NCI-H2171 treated with DMSO at 0.1 percent for 48 hours (cell line): ENCODE measurements at regions not wholly inside any gene's neighbourhood (a gene's known extent, or its start where the extent isn't known, plus 50 kb on each side); places are given as distances from the start of the nearest gene placed in this dataset.

Experiments
- DNase-seq: peaks from one replicate; lab custom pipeline; 2025; lab: John Stamatoyannopoulos, UW

DNA sequence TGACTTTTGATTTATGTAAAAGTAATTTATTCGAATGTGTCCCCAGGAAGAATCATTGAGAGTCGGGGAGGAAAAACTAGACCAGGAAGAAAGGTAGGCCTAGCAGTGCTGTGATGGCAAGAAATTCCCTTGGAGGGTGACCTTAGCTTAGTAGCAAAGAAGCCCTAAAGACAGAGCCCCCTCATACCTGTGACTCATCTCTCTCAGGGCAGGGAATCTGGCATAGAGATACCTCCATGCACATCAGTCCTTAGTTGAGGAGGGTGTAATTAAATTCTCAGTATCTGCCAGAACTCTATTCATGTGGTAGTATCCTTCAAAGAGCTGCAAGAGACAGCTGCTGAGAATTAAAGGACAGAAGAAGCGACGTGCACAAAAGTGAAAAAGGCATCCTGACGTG, 360.3 kb downstream of the FBXO15 start:
- DNase-seq, result no peak

DNA sequence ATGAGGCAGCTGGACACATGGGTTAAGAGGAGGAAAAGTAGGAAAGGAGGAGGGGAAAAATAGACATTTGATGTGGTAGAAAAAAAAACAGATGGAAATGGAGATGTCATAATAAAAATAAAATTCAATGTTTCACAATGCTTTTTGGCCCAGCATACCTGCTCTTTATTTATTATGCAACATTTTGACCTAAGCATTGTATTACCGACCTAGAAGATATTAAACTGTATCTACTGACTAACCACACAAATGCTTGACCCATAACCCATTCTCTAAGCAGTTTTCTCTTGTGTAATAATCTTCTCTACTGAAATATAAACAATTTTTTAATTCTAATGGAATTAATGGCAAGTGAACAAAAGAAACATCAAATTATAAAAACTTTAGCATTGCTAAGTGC, 362.3 kb downstream of the FBXO15 start:
- DNase-seq, result no peak

DNA sequence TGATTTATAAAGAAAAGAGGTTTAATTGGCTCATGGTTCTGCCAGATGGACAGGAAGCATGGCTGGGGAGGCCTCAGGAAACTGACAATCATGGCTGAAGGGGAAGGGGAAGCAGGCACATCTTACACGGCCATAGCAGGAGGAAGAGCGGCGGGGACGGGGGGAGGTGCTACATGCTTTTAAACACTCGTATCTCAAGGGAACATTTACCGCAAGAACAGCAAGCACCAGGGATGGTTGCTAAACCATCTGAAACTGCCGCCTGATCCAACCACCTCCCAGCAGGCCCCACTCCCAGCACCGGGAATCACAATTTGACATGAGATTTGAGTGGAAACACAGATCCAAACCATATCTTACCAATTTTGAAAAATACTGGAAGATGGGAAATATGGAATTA, 362.8 kb downstream of the FBXO15 start:
- DNase-seq, result no peak

DNA sequence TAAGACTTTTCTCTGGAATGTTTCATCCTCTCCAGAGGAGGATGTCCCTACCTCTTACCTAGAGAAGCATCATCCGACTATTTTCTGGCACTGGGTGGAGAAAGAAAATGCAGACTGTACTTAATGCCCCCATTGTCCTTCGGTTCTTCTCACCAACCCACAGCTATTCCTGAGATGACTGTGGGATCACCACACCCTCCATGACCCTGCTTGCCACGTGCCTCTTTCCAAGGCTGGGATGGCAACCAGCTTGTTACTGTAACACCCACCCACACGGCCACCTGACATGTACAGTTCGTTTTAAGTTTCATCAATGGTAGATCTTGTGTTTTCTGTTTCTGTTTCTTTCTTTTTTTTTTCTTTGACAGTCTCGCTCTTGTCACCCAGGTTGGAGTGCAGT, 365.2 kb downstream of the FBXO15 start:
- DNase-seq, result no peak

DNA sequence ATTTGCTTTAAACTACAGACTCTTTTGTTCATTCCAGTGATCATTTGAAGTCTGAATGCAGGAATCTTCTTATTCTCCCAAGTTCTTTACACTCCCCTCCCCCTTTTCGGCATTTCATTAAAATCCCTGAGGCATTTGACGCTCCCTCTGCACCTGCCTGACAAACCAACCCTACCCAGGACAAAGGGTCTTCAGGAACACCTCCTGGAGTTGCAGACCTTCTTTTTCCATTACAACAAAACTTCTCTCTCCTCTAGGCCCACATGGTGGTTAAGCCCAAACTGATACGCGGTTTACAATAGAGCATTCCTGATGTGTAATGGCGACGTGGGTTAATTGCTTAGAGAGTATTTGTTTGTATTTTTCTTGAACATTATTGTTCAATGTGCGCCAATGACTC, 367.4 kb downstream of the FBXO15 start:
- no peak for DNase-seq

DNA sequence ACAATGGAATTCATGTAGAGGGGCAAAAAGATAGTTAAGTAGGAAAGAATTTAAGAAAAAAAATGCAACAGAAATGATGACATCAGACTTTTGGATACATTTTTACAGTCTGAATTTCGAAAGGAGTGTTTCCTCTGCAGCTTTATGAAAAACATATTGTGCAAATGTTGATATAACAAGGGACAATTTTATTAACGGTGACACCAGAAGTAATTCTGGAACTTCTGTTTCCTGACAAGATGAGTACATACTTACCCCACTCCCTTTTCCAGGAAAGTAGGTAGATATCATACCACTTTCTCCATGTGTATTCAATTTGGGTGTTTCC, 369.6 kb downstream of the FBXO15 start:
- no peak for DNase-seq

DNA sequence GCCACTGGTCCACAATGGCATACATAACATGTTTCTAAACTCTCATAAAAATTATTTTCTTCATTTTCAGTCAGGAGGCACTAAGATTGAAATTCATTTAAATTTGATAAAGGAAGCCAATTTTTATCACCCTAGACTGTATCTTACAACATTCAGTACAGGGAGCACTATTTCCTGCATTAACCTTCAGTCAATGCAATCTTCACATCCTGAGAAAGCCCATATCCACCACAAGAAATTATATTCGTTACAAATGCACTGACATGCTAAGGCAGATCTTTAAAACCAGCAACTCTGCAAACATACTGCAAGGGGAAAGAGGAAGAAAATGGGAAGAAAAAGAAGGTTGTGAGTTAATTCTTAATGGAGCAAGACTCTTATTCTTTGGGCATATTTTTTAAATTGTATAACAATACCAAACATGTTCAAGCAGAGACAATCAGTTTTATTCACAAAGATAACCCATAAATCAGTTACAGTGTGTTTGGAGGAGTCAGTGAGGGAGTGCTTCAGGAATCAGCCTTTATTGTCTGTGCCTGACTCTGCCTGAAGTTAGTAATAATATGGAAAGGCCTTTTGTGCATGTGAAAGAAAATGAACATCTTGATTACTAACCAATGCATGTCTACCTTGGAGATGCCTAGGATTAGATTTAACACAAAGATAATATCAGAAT, 370.1 kb downstream of the FBXO15 start:
- DNase-seq, result no peak

DNA sequence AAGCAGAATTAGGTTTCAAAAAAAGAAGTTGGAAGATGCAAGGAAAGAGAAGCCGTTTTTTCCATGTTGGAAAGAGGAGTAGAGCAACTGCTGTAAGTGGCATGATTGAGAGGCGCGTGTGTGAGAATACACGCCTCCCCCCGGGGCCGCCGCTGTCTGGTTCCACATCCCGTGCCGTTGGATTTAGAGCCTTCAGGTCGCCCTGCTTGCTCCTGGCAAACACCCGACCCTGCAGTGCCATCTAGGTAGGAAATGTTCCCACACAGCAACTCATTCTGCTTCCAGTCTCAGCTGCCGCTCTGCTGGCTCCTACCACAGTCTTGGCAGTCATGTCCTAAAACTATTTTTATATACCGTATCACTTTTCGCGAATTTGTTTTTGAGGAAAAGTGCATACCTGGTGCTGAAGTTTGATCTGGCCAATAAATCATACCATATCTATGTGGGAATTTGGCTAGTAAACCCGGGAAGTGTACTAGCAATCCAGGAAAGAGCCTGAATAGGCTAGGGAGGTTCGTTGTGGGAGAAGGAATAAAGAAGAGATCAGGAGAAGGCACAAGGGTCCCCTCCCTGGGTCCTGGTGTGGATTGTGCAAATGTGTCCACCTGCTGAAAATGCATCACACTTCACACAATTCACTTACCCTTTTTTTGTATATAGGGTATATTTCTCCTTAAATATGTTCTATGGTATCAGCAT, 372.7 kb downstream of the FBXO15 start:
- no peak for DNase-seq

DNA sequence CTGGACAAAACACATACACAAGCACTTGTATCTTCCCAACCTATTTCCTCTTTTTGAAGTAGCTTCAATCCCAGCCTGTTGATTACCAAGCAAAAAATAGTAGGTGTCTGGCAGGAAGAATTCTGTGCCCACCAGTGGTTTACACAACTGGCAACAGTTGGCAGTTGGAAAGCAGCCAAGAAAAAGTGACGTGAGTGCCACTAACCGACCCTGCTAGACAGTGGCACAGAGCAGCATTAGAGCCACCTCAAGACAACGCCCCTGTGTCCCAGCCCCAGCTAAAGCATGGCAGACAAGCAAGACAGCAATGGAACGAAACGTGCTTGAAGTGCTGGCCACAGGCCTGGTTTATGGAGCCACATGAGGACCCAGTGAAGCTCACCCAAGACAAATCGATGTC, 379.6 kb downstream of the FBXO15 start:
- DNase-seq, result no peak

DNA sequence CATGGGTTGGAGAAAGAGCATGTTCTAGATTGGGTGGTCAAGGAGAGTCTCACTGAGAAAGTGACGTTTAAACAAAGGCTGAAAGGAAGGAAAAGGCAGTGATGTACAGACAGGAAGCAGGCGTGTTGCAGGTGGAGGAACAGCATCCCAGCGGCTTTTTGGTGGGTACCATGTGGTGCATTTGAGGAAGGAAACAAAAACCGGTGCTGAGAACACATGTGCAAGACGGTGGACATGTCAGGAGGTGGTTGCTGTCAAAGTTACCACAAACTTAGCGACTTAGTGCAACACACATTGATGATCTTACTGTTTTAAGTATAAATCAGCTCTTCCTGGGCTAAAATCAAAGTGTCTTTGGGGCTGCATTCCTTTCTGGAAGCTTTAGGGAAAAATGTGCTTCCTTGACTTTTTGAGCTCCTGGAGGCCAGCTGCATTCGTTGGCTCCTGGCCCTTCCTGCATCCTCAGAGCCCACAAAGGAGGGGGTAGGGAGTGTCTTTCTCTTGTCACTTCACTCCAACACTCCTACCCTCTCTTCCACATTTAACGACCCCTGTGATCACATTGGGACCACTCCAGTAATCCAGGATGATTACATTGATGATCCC, 380.6 kb downstream of the FBXO15 start:
- no peak for DNase-seq

DNA sequence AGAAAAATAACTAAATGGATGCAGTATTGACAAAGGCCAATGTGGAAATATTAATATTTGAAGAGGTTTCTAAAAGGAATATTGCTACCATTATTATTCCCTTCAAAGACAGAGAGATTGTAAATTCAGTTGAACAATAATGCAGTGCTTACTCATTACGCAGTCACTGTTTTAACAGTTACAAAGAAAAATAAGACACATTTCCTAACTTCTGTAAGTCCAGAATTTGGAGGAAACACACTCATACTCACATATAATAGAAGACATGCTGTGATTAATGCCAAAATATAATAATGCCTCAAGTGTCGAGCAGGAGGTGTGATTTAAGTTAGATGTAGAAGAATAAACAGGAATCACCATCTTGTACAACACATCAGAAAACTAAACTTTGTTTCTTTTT, 389.2 kb downstream of the FBXO15 start:
- no peak for DNase-seq

DNA sequence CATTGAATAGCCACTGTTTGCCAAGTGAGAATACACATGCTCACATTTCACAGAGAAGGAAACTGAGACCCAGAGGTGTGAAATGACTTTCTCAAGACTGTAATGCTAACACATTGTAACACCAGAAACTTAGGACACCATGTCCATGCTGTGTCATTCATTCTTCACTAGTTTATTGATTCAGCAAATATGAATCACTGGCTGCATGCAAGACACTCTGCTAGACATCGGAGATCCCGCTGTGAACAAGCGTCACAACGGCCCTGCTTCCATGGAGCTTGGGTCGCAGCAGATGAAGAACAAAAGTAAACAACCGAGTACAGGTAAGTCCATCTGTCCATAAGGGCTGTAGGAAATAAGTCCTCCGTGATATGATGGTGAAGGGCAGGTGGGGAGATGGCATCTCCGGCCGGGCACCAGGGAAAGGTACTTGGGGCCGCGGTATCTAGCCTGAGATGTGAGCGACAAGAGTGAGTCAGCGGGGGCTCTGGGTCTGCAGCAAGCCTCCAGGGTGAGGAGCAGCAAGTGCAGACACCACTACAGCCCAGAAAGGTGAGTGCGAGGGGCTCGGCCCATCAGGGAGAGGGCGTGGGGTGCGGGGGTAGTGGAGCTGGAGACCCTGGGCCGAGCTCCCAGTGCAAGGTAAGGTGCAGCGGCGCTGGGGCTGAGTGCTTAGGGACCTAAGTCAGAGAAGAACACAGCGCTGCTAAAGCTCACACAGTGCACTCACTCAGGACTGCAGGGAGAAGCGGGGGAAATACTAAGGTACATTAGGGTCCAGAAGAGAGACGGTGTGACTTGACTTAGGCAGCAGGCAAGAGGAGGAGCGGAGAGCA, 391.2 kb downstream of the FBXO15 start:
- no peak for DNase-seq

DNA sequence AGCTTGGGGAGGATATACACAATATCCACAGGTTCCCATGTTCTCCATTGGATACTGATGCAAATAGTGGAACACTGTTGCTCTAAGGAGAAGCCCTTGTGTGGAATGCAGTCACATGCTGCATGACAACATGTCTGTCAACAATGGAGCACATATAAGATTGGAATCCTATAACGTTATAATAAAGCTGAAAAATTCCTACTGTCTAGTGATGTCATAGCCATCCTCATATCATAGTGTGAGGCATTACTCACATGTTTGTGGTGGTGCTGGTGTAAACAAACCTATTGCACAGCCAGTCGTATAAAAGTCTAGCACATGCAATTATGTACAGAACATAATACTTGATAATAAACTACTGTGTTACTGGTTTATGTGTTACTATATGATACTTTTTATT, 394.7 kb downstream of the FBXO15 start:
- DNase-seq, result no peak

DNA sequence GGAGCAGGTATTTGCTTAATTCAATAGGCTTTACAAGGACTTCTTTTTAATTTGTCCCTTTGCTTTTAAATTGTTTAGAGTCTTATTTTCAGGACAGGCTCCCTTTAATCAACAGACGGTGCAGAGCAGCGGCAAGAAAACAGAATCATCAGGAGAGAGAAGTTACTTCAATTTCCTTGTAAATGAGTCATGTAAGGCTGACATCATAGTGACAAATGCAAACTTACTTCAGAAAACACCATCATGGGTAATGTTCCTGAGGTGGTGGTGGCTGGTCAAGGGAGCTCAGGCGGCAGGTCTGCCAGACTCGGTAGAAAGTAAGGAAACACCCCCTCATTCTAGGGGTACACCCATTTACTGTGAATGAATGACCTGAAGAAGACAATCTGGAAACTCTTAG, 395.1 kb downstream of the FBXO15 start:
- no peak for DNase-seq

DNA sequence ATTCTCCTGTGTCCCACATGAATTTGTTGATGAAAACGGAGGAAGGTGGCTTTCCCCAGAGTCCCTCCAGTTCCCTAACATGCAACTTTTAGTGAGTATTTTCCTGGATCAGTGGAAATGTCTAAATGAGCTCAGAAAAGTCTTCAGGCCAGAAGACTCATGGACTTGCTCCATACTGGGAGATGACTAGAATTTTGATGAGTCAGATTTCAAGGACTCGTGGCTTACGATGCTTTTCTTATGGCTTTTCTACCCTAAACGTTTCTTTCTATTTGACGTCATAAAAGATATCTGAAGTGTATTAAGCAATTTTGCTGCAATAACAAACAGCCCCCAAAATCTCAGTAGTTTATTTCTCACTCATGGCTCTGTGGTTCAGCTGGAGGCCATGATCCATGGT, 397.6 kb downstream of the FBXO15 start:
- DNase-seq, result no peak

DNA sequence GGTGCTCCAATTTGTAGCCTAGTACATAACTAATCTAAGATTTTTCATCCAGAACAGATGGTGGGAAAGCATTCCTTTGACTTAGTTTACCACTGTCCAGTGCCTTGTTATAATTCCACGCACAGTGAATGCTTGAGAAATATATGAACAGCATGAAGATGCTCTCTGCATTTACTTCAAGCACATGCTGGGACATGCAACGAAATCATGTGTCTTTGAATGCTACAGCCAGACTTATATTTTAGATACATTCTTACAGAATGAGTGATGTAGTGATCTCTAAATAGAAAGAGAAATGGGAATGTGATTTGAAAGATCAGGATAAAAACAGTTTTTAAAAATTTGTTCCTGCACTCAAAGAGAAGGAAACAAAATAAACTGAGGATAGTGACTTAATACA, 398.3 kb downstream of the FBXO15 start:
- DNase-seq, result no peak

DNA sequence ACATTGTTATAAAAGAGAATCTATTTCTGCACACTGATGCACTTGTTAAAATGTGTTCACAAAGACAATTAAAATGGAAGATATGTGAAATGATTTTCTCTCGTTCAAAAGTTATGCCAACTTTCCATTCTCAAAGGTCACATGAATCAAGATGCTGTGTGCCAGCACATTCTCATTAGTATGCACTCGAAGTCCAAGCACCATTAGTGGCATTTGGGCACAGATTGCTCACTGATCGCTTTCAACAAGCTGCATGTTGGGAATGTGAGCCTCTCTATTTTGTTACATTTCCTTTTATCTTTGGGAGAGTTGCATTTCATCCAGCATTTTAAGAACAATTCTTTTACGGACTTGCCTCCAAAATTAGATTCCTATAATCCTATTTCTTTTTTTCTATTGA, 398.9 kb downstream of the FBXO15 start:
- no peak for DNase-seq

DNA sequence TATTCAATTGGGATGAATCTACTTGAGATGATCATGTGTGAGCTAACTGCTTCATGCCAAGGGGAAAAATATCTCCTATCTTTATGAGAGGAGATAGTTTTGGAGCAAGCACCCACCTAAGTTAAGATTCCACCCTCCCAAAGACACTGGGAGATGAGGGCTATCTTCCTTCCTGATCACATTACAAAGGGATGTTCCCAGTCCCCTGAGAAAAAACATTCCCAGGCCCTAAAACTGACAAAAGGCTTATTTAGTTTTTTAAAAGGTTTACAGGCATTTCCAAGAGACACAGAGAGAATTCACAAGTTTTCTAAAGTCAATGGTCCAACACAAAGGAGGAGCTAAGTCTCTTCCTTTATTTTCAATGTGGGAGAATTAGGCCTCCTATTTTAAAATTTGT, 401.5 kb downstream of the FBXO15 start:
- no peak for DNase-seq

DNA sequence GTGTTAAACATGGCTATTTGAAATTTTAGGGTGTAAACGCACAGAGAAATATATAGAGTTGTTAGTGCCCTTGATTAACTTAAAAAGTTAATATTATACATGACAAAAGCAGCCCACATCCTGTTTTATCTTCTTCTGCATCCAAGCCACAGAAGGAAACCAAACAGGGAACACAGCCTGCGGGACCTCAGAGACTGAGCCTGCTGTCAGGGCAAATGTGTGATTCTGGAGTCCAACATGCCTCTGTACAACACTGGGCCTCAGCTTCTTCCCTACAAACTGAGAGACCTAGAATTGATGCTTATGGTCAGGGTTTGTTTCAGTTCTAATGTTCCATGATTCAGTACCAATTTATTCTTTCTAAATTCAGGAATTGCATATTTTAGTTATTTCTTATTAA, 404.7 kb downstream of the FBXO15 start:
- DNase-seq, result no peak

DNA sequence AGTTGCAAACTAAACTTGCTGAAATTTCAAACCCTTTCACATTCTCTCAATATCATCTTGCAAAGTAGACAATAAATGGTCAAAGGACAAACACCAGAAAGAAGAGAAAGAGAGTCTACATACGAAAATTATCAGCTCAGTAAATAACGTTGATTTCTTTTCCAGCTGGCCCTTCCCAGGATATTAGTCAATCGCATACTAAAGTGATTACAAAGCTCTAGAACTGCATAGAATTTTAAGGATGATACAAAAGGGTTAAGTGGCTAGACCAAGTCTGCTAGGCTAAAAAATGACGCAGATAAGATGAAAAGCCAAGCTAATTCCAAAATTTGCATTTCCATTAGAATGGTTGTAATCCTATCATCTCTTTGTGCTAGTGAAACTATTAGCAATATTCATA, 405.7 kb downstream of the FBXO15 start:
- DNase-seq, result no peak

DNA sequence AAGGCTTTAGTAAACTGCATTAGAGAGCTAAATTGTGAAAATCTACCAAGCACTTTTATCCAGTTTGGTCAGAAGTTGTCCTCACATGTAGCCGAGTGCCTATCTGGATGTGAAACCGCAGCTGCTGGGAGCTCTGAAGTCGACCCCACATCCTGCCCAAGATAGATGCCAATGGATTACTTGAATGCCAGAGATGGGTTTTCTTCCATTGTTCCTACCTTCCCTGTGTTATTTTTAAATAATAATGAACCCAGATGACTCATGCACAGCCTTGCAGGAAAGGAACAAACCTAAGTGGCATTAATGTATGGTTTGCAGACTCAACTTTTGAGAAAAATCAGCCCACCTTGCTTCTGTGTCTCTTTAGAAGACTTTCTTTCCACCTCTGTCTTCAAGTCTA, 408.5 kb downstream of the FBXO15 start:
- DNase-seq, result no peak

DNA sequence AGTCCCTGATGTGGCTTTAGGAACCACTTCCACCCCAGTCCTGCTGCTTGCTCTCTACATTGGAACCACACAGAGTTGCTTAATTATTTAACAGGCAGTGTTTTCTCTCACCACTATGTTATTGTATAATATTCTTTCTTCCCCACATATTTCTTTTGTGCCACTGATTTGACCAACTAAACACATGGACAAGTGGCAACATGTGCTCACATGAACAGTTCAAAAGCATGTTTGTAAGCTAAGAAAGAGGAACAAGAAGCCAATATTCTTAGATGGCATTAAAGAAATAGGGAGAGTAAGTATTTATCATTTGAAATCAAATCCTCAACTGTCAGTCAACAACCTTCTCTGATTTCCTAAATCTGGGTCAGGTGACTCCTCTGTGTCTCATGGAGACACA, 409.6 kb downstream of the FBXO15 start:
- no peak for DNase-seq

DNA sequence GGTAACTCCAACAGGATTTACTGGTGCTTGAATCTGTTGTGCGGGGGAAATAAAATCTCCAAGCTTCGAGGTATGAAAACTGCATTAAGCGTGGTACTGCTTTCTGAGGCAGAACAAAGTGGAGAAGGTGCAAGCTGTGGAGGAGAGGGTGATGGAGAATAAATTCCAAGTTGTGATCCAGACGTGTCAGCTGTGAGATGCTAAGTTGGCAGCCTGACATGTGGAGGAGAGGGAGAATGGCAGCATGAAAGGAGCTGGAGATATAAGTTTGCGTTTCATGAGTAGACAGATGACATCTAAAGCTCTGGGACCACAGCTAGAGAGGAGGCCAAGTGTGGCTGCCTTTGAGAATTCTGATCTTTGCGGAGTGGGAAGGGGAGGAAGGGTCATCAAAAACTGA, 411.8 kb downstream of the FBXO15 start:
- no peak for DNase-seq
